ENCODE measurements at regions not wholly inside any gene's neighbourhood (a gene's known extent, or its start where the extent isn't known, plus 50 kb on each side); places are given as distances from the start of the nearest gene placed in this dataset.
"Not testable (repeated sequence)": the region's sequence is repeated elsewhere in the genome, so short reads cannot be mapped to it uniquely, and the experiment has no call there.

- no peak overlapping the region for H2AFZ ChIP-seq (ENCODE audit: low read length)
- H4K20me1 ChIP-seq (ENCODE audit: insufficient read depth, low read length, poor library complexity, severe bottlenecking) = no peaks in the 10 kb centered on the region
- no peaks in the 10 kb centered on the region for H3K4me1 ChIP-seq (ENCODE audit: insufficient read depth, low read length, poor library complexity, severe bottlenecking)
- H3K27me3 ChIP-seq (ENCODE audit: insufficient read depth, low read length, poor library complexity, severe bottlenecking) = no peaks in the 10 kb centered on the region
- no peaks in the 10 kb centered on the region for H3K79me2 ChIP-seq (ENCODE audit: insufficient read depth, low read length)
- H3K9ac ChIP-seq (ENCODE audit: low read depth, low read length, poor library complexity, severe bottlenecking) = no peak overlapping the region
- TF ChIP-seq EZH2phosphoT487 (IDR thresholded peaks at IDR 0.05; ENCODE audit: borderline replicate concordance) (no peak), CTCF (conservative IDR thresholded peaks at IDR 0.05; ENCODE audit: low read length) (no peak)
- H3K9me3 ChIP-seq (ENCODE audit: insufficient read depth, low read depth, low read length) = no peaks in the 10 kb centered on the region
- no peaks in the 10 kb centered on the region for H3K36me3 ChIP-seq (ENCODE audit: insufficient read depth, low read length)
- H3K4me3 ChIP-seq (ENCODE audit: low read length, poor library complexity, severe bottlenecking) = no peak overlapping the region
- no peaks in the 10 kb centered on the region for H3K9me2 ChIP-seq (replicated peaks; ENCODE audit: low read depth, low read length)
- no peak overlapping the region for H3K4me2 ChIP-seq (ENCODE audit: low read depth, low read length, poor library complexity, severe bottlenecking)
- H3F3A ChIP-seq (ENCODE audit: low read depth) = no peaks in the 10 kb centered on the region
These were observed 465.0 kb downstream of the SUCLG1 start for GRCh38 chr2:83993873-83994632.

- H4K20me1 ChIP-seq (ENCODE audit: insufficient read depth, low read length, poor library complexity, severe bottlenecking) = no peaks in the 10 kb centered on the region
- no peaks in the 10 kb centered on the region for H3K79me2 ChIP-seq (ENCODE audit: insufficient read depth, low read length)
- no peak overlapping the region for H3K4me3 ChIP-seq (ENCODE audit: low read length, poor library complexity, severe bottlenecking)
- no peak overlapping the region for H3K4me2 ChIP-seq (ENCODE audit: low read depth, low read length, poor library complexity, severe bottlenecking)
- TF ChIP-seq EZH2phosphoT487 (IDR thresholded peaks at IDR 0.05; ENCODE audit: borderline replicate concordance) (no peak), CTCF (conservative IDR thresholded peaks at IDR 0.05; ENCODE audit: low read length) (no peak)
- no peak overlapping the region for H3K9ac ChIP-seq (ENCODE audit: low read depth, low read length, poor library complexity, severe bottlenecking)
- H3K9me2 ChIP-seq (replicated peaks; ENCODE audit: low read depth, low read length) = no peaks in the 10 kb centered on the region
- H2AFZ ChIP-seq (ENCODE audit: low read length) = no peak overlapping the region
- H3F3A ChIP-seq (ENCODE audit: low read depth) = no peaks in the 10 kb centered on the region
- no peaks in the 10 kb centered on the region for H3K9me3 ChIP-seq (ENCODE audit: insufficient read depth, low read depth, low read length)
- no peaks in the 10 kb centered on the region for H3K36me3 ChIP-seq (ENCODE audit: insufficient read depth, low read length)
- no peaks in the 10 kb centered on the region for H3K27me3 ChIP-seq (ENCODE audit: insufficient read depth, low read length, poor library complexity, severe bottlenecking)
- H3K4me1 ChIP-seq (ENCODE audit: insufficient read depth, low read length, poor library complexity, severe bottlenecking) = no peaks in the 10 kb centered on the region
These were observed 467.1 kb downstream of the SUCLG1 start for GRCh38 chr2:83991992-83992391.

- Histone ChIP-seq H3K27me3 (ENCODE audit: insufficient read depth, low read length, poor library complexity, severe bottlenecking) (no peaks in the 10 kb centered on the region), H2AFZ (ENCODE audit: low read length) (no peak overlapping the region), H3K79me2 (ENCODE audit: insufficient read depth, low read length) (no peaks in the 10 kb centered on the region), H3F3A (ENCODE audit: low read depth) (no peaks in the 10 kb centered on the region), H3K9me2 (replicated peaks; ENCODE audit: low read depth, low read length) (no peaks in the 10 kb centered on the region), H4K20me1 (ENCODE audit: insufficient read depth, low read length, poor library complexity, severe bottlenecking) (no peaks in the 10 kb centered on the region), H3K9ac (ENCODE audit: low read depth, low read length, poor library complexity, severe bottlenecking) (no peak overlapping the region), H3K4me2 (ENCODE audit: low read depth, low read length, poor library complexity, severe bottlenecking) (no peak overlapping the region), H3K9me3 (ENCODE audit: insufficient read depth, low read depth, low read length) (no peaks in the 10 kb centered on the region), H3K4me1 (ENCODE audit: insufficient read depth, low read length, poor library complexity, severe bottlenecking) (no peaks in the 10 kb centered on the region), H3K36me3 (ENCODE audit: insufficient read depth, low read length) (no peaks in the 10 kb centered on the region), H3K4me3 (ENCODE audit: low read length, poor library complexity, severe bottlenecking) (no peak overlapping the region)
- no peak for TF ChIP-seq CTCF (conservative IDR thresholded peaks at IDR 0.05; ENCODE audit: low read length)
These were observed 468.4 kb downstream of the SUCLG1 start for GRCh38 chr2:83990636-83991035.

GRCh38 chr2:83976628-83977027 is 482.5 kb downstream of the SUCLG1 start:
- not testable (repeated sequence) for H3K9me3 ChIP-seq (ENCODE audit: insufficient read depth, low read depth, low read length); H2AFZ ChIP-seq (ENCODE audit: low read length); H3K4me3 ChIP-seq (ENCODE audit: low read length, poor library complexity, severe bottlenecking); H3K27me3 ChIP-seq (ENCODE audit: insufficient read depth, low read length, poor library complexity, severe bottlenecking); H3K4me2 ChIP-seq (ENCODE audit: low read depth, low read length, poor library complexity, severe bottlenecking); H4K20me1 ChIP-seq (ENCODE audit: insufficient read depth, low read length, poor library complexity, severe bottlenecking); H3K36me3 ChIP-seq (ENCODE audit: insufficient read depth, low read length); H3K9ac ChIP-seq (ENCODE audit: low read depth, low read length, poor library complexity, severe bottlenecking); H3K4me1 ChIP-seq (ENCODE audit: insufficient read depth, low read length, poor library complexity, severe bottlenecking); H3F3A ChIP-seq (ENCODE audit: low read depth); H3K9me2 ChIP-seq (replicated peaks; ENCODE audit: low read depth, low read length); H3K79me2 ChIP-seq (ENCODE audit: insufficient read depth, low read length)

All from Loucy (cell line).